Uterus (tissue), 3 donors: ENCODE measurements at regions not wholly inside any gene's neighbourhood (a gene's known extent, or its start where the extent isn't known, plus 50 kb on each side); places are given as distances from the start of the nearest gene placed in this dataset.

Experiments used
- DNase-seq, 2 donors: peaks; one replicate each; pipeline ENCODE4 v3.0.0-alpha.2; 2019 to 2020
- H3K27ac ChIP-seq, 2 donors: fragments of 200-600 bp; sonication (generic); 1 replicate in 1 of 2; 2 replicates in 1 of 2; pipeline ENCODE4 v1.5.1; 2016 to 2018
- H3K27me3 ChIP-seq, 2 donors: fragments of 200-600 bp; sonication (generic); one replicate each; pipeline ENCODE4 v1.5.1; 2018 to 2019; ENCODE audit warnings: control low read depth in 1 of 2
- H3K36me3 ChIP-seq, 2 donors: fragments of 200-600 bp; sonication (generic); one replicate each; pipeline ENCODE4 v1.5.1; 2019; ENCODE audit warnings: control low read depth in 1 of 2
- H3K4me1 ChIP-seq, 2 donors: fragments of 200-600 bp; sonication (generic); one replicate each; pipeline ENCODE4 v1.5.1; 2018 to 2019; ENCODE audit warnings: control low read depth in 1 of 2
- H3K4me3 ChIP-seq, 2 donors: fragments of 200-600 bp; sonication (generic); 1 replicate in 1 of 2; 2 replicates in 1 of 2; pipeline ENCODE4 v1.5.1; 2018 to 2019; ENCODE audit warnings: mild to moderate bottlenecking in 1 of 2
- H3K9me3 ChIP-seq, 2 donors: fragments of 200-600 bp; sonication (generic); one replicate each; pipeline ENCODE4 v1.5.1; 2019; ENCODE audit warnings: control low read depth in 1 of 2
- CTCF ChIP-seq, 4 experiments: fragments of 200-600 bp in 2 of 4; fragments of 450-650 bp in 2 of 4; sonication (generic) in 2 of 4; IDR thresholded peaks; one replicate each; pipeline ENCODE4 v1.5.1; 2016 to 2019; ENCODE audit warnings: antibody characterized with exemption in 4 of 4, mild to moderate bottlenecking in 2 of 4, moderate library complexity in 1 of 4
- POLR2A ChIP-seq, 2 donors: fragments of 450-650 bp; IDR thresholded peaks; one replicate each; pipeline ENCODE4 v1.6.1; 2016; ENCODE audit warnings: antibody characterized with exemption in 2 of 2, mild to moderate bottlenecking in 1 of 2, moderate library complexity in 1 of 2
- intact Hi-C: fragments of 100-400 bp; cut with DNase I; formaldehyde crosslinking; loops from one replicate; pipeline ENCODE4 v1.15.1; 2023; ENCODE audit warnings: low total_unique reads
- donor health status: DM: yes; HTN: yes; CAD: no.

DNA sequence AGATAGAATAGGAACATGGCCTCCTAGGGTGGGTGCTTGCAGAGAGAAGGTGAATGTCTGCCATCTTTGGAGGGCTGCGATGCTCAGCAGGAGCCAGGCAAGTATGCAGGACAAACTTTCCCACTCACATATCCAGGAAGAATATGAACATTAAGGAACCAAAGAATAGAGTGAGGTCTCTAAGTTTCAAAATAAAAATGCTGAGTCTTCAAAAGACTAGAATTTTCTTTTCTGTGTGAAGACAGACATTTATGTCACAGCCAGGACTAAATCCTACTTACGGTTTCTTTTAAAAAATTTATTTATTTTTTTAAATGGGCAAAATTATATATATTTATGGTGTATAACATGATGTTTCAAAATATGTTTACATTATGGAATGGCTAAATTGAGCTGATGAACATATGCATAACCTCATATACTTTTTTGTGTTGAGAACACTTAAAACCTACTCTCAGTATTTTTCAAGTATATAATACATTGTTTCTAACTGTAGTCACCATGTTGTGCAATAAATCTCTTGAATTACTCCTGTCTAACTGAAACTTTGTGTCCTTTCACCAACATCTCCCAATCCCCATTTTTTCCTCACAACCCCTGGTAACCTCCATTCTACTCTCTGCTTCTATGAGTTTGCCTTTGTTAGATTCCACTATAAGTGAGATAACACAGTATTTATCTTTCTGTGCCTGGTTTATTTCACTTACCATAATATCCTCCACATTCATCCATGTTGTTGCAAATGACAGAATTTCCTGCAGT is 177.8 kb upstream of the HAND2 start:
- H3K36me3 ChIP-seq: no peaks in the 10 kb centered on the region
- TF ChIP-seq POLR2A (IDR thresholded peaks at IDR 0.05) (no peak), CTCF (IDR thresholded peaks at IDR 0.05) (no peak)
- no peaks in the 10 kb centered on the region for H3K4me1 ChIP-seq
- no peak overlapping the region for H3K4me3 ChIP-seq
- DNase-seq: no peak
- intact Hi-C loops: no loop called here
- H3K27me3 ChIP-seq: no peaks in the 10 kb centered on the region
- no peaks in the 10 kb centered on the region for H3K9me3 ChIP-seq
- no peak overlapping the region for H3K27ac ChIP-seq

DNA sequence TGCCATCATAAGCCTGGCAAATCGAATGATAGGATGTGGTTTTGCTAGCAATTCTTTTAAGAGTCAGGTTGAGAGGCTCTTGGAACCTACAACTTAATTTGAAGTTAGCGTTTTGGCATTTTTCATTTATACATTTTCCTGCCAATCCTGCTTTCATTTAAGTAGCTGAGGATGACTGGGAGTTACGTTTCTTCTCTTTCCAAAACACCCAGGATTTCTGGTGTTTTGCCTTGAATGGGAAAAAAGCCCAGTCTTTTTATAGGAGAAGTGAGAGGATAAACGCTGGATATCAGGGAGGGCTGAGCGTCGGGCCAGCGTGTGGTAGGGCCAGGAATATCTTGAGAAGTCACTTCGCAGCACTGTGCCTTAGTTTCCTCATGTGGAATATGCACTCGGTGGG is 174.2 kb upstream of the HAND2 start:
- Histone ChIP-seq H3K27ac (peak overlapping the region in 1 of 2 donors; percentile 38), H3K27me3 (no peaks in the 10 kb centered on the region), H3K36me3 (no peaks in the 10 kb centered on the region), H3K4me1 (no peaks in the 10 kb centered on the region), H3K4me3 (no peak overlapping the region), H3K9me3 (no peaks in the 10 kb centered on the region)
- TF ChIP-seq CTCF (IDR thresholded peaks at IDR 0.05) (no peak), POLR2A (IDR thresholded peaks at IDR 0.05) (no peak)
- intact Hi-C loops: no loop called here
- no peak for DNase-seq

DNA sequence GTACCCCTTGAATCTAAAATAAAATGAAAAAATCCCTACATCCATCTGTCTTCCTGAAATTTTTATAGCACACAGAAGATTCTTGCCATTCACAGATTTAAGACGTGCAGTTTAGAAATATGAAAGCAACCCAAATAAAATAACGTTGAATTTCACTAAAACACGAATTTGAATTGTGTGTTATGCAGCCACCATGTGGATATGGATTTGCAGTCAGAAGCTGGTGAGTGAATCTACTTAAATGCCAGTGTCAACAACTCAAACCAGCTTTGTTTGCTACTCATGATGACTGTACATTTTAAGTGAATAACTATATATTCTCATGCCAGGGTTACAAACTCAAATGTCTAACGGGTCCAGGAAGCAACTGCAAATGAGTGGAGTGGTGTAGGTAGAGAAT is 173.0 kb upstream of the HAND2 start:
- Histone ChIP-seq H3K27me3 (no peaks in the 10 kb centered on the region), H3K36me3 (no peaks in the 10 kb centered on the region), H3K9me3 (no peaks in the 10 kb centered on the region), H3K4me1 (no peaks in the 10 kb centered on the region), H3K27ac (no peak overlapping the region), H3K4me3 (no peak overlapping the region)
- intact Hi-C loops: no loop called here
- no peak for DNase-seq
- TF ChIP-seq POLR2A (IDR thresholded peaks at IDR 0.05): no peak
- no peak for TF ChIP-seq CTCF (IDR thresholded peaks at IDR 0.05)

- no peak for TF ChIP-seq POLR2A (IDR thresholded peaks at IDR 0.05)
- TF ChIP-seq CTCF (IDR thresholded peaks at IDR 0.05): no peak
- no peak for DNase-seq
- H3K27ac ChIP-seq: no peak overlapping the region
- no peaks in the 10 kb centered on the region for H3K4me1 ChIP-seq
- no peaks in the 10 kb centered on the region for H3K27me3 ChIP-seq
- H3K4me3 ChIP-seq: no peak overlapping the region
- no peaks in the 10 kb centered on the region for H3K36me3 ChIP-seq
- H3K9me3 ChIP-seq: no peaks in the 10 kb centered on the region
- intact Hi-C loops: no loop called here
These were observed 170.6 kb upstream of the HAND2 start for GRCh38 chr4:173700650-173701049.

GRCh38 chr4:173699841-173700475 is 169.9 kb upstream of the HAND2 start:
- H3K4me1 ChIP-seq: no peaks in the 10 kb centered on the region
- H3K36me3 ChIP-seq: no peaks in the 10 kb centered on the region
- H3K27me3 ChIP-seq: no peaks in the 10 kb centered on the region
- intact Hi-C loops: no loop called here
- TF ChIP-seq CTCF (IDR thresholded peaks at IDR 0.05) (no peak), POLR2A (IDR thresholded peaks at IDR 0.05) (no peak)
- H3K4me3 ChIP-seq: no peak overlapping the region
- H3K27ac ChIP-seq: no peak overlapping the region
- no peaks in the 10 kb centered on the region for H3K9me3 ChIP-seq
- DNase-seq: no peak
